ENCODE measurements at regions not wholly inside any gene's neighbourhood (a gene's known extent, or its start where the extent isn't known, plus 50 kb on each side); places are given as distances from the start of the nearest gene placed in this dataset.
"Not testable (repeated sequence)": the region's sequence is repeated elsewhere in the genome, so short reads cannot be mapped to it uniquely, and the experiment has no call there.

GRCh38 chr20:12838261-12838866 is 170.4 kb upstream of the SPTLC3 start:
- DNase-seq = peak in 1 of 2 experiments; percentile 19

DNA sequence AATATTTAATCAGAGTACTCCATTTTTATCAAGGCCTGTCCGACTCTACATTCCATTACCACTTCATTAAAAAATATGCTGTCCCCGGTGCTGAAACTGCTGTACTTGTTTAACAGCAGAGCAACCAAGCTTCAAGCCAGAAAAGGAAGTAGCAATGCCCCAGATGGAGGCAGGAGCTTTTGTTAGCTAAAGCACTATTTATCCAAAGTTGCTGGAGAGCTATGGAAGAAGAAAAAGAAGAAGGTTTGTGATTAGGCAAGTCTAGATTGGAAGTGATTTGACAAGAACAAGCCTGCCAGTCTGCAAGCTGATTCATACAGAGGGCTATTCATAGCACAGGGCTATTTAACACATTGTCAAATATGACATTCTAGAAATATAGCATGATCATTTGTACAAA is 160.9 kb upstream of the SPTLC3 start:
- DNase-seq = no peak

- no peak for DNase-seq
Measured at GRCh38 chr20:12849225-12849910, 159.4 kb upstream of the SPTLC3 start.

DNA sequence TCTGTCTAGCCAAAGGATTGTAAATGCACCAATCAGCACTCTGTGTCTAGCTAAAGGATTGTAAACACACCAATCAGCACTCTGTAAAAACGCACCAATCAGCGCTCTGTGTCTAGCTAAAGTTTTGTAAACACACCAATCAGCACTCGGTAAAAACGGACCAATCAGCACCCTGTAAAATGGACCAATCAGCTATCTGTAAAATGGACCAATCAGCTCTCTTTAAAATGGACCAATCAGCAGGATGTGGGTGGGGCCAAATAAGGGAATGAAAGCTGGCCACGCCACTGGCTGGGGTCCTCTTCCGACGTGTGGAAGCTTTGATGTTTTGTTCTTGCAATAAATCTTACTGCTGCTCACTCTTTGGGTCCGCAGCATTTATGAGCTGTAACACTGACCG is 151.1 kb upstream of the SPTLC3 start:
- DNase-seq = not testable (repeated sequence)

DNA sequence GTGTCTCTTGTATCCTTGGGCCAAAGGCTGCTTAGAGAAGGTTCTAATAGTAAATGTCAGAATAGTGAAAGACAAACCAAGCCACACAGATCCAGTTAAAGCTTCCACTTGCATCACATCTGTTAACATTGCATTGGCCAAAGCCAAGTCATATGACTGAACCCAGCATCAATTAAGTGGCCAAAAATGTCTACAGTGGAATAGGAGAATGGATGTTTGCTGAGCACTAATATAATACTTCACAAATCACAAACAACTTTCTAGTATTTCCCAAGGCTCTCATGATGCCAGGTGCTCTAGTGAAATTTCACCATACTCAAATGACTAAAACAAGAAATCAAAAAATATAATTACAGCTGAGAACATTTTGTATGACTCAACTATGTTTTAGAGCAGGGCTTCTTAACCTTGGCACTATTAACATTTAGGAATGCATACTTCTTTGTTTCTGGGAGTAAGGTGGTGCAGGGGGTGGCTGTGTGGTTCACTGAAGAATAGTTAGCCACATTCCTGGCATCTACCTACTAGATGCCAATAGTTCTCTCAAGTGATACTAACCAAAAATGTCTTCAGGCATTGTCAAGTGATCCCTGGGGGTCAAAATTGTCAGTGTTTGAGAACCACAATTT is 148.0 kb upstream of the SPTLC3 start:
- no peak for DNase-seq

GRCh38 chr20:12869669-12870068 is 139.1 kb upstream of the SPTLC3 start:
- DNase-seq = no peak

GRCh38 chr20:12870588-12870987 is 138.2 kb upstream of the SPTLC3 start:
- DNase-seq = no peak

GRCh38 chr20:12874933-12875332 is 133.8 kb upstream of the SPTLC3 start:
- no peak for DNase-seq

DNA sequence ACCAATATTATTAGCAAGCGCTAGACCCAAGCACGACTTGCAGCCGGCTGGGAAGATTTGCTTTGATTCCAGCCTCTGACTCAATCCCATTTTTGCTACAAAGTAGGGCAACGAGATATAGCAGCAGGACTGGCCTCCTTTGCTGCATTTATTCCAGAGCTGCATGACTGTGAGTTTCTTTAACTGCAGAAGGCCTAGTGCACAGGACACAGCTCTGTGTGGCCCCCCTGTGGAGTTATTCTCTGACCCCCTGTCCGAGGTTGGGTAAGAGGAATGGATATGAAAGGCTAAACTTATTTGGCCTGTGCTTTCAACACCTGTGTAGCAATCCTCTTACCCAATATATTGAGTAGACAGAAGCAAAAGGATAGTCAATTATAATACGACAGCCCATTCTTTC is 133.3 kb upstream of the SPTLC3 start:
- DNase-seq = no peak

DNA sequence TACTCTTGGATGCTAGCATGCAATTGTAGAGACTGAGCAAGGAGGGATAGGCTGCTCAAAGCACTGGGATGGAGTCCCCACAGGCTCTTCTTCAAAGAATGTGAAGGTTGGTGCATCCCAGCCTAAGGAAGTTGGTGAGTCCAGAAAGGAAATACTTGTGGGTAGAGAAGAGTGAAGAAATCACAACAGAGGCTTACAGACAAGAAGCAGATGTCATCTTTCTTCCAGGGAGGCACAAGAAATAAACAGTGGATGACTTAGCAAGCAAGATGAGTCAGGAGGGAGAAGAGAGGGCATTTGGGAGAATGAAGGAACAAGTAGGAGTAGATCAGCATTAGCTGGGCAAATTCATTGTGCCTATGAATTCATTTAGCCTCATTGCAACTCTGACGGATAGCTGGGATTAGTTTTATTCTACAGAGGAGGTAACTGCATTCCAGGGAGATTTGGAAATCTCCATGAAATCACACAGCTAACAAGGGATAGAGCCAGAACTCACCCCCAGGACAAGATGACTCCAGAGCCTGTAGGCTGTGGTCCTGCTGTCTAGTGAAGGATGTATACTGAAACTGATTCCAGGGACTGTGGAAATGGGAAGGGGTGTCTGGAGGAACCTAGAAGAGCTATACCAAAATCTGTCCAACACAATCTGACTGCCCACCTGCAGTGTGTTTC is 125.8 kb upstream of the SPTLC3 start:
- DNase-seq = no peak

DNA sequence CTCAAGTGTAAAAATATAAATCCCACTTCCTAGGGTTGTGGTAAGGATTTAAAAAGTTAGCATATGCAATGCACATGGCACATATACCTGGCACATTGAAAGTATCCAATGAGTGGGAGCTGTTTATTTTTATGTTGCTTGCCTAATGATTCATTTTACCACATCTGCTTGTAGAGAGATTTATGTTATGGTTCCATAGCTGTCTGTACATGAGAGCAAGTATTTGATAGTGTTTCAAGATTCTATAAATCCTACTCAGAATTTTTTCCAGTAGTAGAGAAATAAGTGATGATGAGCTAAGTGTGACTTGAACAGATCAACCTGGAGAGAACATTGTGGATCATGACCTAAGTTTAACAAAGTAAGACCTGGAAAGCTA is 125.3 kb upstream of the SPTLC3 start:
- DNase-seq = no peak

GRCh38 chr20:12886618-12887363 is 122.0 kb upstream of the SPTLC3 start:
- no peak for DNase-seq

DNA sequence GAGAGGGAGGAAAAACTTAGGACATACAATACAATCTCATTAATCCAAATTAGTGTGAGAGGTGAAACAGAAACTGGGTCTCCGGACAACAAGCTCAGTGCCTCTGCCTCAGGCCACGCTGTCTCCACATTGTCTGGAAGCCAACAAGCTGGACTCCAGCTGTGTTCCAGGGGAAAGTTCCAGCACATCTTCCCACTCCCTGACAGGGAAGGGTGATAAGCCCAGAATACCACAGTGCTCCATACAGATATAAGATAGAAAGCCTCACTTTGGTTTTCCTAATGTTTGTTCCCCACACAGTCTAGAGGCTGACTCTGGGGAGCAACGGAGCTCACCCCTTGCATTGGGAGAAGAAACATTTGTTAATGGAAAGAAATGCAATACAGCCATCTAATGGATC is 117.1 kb upstream of the SPTLC3 start:
- no peak for DNase-seq

DNA sequence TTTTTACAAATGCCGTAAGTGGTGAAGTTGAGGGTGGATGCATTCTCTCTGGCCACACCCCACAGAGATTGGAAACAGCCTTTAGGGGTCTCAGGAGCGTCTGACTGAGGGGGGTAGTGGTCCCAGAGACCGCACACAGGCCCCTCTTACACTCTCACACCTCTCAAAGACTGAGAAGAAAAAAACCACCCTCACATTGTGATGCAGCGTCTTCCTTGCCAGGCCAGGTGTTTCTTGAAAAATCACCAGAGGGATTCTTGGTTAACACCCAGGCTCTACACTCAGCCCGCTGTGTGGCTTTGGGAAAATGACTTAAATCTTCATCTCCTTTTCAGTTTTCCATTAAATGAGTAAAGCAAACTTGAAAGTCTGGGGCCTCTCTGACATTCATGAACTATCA is 115.8 kb upstream of the SPTLC3 start:
- DNase-seq = no peak

DNA sequence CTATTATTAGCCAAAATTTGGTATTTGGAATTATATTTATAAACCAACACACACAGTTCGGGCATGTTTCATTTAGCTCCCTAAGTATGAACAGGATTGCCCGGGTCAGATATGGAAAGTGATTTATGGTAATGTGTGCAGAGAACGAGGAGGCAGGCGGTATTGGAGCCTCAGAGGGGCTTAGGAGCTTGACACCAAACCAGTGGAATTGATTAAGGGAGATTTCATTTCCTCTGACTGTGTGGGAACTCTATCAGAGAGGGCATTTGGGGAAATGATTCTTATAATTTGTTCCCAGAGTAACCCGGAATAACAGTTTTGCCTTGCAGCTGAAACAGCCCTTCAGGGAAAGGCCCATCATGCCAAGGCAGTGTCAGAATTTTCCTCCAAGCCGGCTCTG is 115.1 kb upstream of the SPTLC3 start:
- no peak for DNase-seq

GRCh38 chr20:12894089-12894488 is 114.7 kb upstream of the SPTLC3 start:
- DNase-seq = no peak

DNA sequence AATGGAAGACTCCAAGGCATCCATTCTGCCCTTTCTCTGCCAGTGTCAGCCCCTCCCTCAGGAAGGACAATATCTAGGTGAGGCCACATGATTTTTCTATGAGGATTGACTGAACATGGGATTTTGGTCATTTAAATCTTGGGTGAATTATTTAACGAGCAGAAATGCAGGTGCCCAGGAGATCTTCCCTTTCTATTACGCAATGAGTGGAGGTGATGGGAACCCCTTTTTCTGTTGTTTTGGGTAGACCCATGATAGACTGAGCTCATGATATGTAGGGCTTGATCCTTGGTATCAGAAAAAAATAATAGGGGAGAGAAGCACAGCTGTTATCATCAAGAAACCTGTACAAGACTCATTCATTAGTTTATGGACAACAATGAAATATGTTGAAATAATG is 112.6 kb upstream of the SPTLC3 start:
- DNase-seq = no peak

DNA sequence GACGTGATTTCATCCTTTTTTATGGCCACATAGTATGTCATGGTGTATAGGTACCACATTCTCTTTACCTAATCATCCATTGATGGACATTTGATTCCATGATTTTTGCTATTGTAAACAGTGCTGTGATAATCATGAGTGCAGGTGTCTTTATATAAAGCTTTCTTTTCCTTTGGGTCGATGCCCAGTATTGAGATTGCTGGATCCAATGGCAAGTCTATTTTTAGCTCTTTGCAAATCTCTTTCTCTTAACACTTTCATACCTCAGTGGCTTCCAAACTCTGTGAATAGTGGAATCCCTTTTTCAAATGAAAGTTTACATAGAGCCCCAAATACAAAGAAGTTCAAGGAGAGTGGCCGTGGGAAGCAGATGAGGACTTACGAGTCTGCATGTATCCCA is 105.8 kb upstream of the SPTLC3 start:
- no peak for DNase-seq

DNA sequence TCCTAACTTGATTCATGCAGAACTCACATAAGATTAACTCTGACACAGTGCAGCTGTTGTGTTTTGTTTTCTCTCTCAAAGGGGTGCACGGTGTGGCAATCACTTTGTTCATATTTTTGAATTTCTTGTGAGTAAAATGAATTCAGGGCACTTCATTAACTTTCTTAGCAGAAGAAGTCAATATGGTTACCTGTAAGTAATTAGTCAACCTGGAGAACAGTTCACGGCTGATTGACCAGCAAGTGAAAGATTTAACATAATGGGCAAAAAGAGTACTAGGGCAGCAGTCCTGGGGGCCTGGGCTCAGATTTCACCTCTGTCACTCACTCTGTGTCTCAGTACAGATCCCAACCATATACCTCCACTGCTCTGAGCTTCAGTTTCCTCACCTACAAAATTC is 102.4 kb upstream of the SPTLC3 start:
- DNase-seq = no peak

DNA sequence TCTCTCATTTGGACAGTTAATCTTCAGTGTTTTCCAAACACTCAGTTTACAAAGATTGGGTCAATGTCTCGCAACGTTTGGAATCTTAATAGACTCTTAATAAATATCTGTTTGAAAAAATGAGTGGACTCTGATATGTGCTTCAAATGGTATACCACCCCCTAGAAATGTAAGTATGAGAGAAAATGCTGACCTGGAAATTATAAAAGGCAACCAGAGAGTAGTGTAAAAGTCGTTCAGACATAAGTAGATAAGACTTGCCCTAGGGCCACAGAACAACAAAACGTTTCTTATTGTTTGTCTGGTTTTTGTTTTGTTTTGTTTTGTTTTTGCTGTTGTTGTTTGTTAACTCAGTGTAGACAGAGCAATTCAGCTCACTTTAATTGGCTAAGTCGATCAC is 97.4 kb upstream of the SPTLC3 start:
- no peak for DNase-seq

DNA sequence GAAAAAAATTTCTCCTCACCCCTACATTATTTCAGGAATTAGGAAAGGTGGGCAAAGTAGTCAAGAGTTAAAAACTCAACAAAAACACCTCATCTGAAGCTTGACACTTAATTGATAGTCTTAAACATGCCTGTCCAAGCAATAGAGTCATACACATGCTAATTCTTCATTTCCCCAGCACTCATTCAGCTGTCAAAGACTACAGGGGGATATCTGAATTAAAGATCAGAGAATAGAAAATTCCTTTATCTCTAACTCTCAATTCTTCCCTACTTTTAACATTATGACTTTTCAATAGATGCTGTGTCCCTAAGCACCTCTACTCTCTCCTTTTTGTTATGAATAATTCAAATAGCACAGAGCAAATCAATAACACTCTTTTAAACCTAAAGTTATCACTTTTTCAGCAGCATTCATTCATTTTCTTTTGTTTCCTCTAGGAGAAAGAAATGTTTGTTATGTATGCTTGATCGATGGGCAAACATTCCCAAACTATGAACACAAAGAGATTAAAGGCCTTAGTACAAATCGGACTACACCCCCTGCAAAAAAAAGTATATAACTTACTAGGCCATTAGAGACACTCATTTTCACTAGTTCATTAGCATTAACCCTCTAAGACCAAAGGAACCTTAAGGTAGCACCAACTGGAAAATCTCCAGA is 94.9 kb upstream of the SPTLC3 start:
- no peak for DNase-seq

DNA sequence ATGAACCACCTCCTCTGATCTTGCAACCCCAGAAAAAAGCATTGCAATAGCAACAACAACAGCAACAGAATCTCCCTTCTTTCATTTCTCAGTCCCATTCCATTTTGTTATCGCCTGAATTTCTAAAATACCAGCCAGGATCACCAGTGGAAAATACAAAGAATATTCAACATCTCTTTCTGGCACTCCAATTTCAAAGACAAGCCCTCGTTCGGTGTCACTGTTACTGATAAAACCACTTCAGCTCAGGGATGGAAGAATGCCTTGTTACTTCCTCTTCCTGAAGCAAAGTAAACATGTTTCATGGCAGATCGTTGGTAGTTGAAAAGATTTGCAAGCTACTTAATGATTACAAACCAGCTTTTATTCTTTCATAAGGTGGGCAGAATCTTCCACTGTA is 94.0 kb upstream of the SPTLC3 start:
- no peak for DNase-seq

DNA sequence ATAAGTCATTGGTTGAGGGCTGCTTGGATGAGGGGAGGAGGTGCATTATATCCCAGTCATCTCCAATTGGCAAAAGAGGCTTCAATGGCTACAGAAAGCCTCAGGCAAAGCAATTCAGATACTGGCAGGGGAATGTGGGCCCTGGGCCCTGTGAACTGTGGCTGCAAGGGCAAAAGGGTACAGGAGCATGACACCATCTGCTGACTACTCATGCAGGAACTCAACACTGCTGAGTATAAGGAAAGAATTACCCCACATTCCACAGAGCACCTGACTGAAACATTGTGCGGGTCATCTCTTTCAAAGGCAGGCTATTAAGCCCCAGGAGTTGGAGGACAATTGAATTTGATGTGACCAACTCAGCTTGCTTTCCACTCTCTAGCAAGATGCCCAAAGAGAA is 92.1 kb upstream of the SPTLC3 start:
- no peak for DNase-seq

All from AML-193 (cell line).